ENCODE measurements at regions not wholly inside any gene's neighbourhood (a gene's known extent, or its start where the extent isn't known, plus 50 kb on each side); places are given as distances from the start of the nearest gene placed in this dataset.

DNA sequence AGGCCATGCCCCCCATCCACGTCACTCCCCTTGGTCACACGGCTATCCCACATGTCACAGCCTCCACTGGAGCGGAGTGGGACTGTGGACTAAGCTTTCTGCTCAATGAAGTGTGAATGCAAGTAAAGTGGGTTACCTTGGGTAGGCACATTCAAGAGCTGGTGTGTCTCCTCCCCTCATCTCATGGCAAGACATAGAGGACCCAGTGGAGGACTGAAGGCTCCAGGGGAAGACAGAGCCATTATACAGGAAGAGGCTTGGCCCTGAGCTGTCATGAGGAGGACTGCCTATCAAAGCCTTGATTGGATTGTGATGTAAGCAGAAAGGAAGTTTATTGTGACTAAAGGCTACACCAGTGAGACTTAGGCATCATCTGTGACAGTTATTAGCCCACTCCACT, 129.2 kb upstream of the CCL2 start:
- no peaks in the 10 kb centered on the region for H3K9me3 ChIP-seq (ENCODE audit: control insufficient read depth in 4 of 4, insufficient read depth in 3 of 4, low read length in 3 of 4)
- H3K9ac ChIP-seq (ENCODE audit: insufficient read depth in 1 of 2, low read length in 2 of 2): no peak overlapping the region
- H3K4me1 ChIP-seq (ENCODE audit: control insufficient read depth in 5 of 5, insufficient read depth in 5 of 5, low read length in 5 of 5): no peaks in the 10 kb centered on the region
- no peak for ATAC-seq (ENCODE audit: insufficient read depth, low FRiP score)
- H3K4me3 ChIP-seq: no peak overlapping the region
- peaks cover 0 to 9% (median 0%) of the 10 kb centered on the region in 3 donors for H3K27me3 ChIP-seq (ENCODE audit: control insufficient read depth in 3 of 3, insufficient read depth in 3 of 3, low read length in 2 of 3)
- WGBS, 2 donors: 88 to 95% methylated on average over 3 of the region's 3 CpGs
- TF ChIP-seq, protein P1, sequence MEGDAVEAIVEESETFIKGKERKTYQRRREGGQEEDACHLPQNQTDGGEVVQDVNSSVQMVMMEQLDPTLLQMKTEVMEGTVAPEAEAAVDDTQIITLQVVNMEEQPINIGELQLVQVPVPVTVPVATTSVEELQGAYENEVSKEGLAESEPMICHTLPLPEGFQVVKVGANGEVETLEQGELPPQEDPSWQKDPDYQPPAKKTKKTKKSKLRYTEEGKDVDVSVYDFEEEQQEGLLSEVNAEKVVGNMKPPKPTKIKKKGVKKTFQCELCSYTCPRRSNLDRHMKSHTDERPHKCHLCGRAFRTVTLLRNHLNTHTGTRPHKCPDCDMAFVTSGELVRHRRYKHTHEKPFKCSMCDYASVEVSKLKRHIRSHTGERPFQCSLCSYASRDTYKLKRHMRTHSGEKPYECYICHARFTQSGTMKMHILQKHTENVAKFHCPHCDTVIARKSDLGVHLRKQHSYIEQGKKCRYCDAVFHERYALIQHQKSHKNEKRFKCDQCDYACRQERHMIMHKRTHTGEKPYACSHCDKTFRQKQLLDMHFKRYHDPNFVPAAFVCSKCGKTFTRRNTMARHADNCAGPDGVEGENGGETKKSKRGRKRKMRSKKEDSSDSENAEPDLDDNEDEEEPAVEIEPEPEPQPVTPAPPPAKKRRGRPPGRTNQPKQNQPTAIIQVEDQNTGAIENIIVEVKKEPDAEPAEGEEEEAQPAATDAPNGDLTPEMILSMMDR (IDR thresholded peaks at IDR 0.05; ENCODE audit: control extremely low read depth, extremely low read depth): no peak
- H3K27ac ChIP-seq (ENCODE audit: low read depth in 1 of 2, low read length in 1 of 2): no peak overlapping the region
- H3K36me3 ChIP-seq (ENCODE audit: control insufficient read depth in 4 of 4, insufficient read depth in 4 of 4, low read length in 4 of 4): no peaks in the 10 kb centered on the region
- DNase-seq: no peak

- Histone ChIP-seq H3K4me1 (ENCODE audit: control insufficient read depth in 5 of 5, insufficient read depth in 5 of 5, low read length in 5 of 5) (no peaks in the 10 kb centered on the region), H3K9ac (ENCODE audit: insufficient read depth in 1 of 2, low read length in 2 of 2) (no peak overlapping the region), H3K27me3 (ENCODE audit: control insufficient read depth in 3 of 3, insufficient read depth in 3 of 3, low read length in 2 of 3) (peaks cover 0 to 9% (median 0%) of the 10 kb centered on the region in 3 donors), H3K36me3 (ENCODE audit: control insufficient read depth in 4 of 4, insufficient read depth in 4 of 4, low read length in 4 of 4) (no peaks in the 10 kb centered on the region), H3K27ac (ENCODE audit: low read depth in 1 of 2, low read length in 1 of 2) (no peak overlapping the region), H3K9me3 (ENCODE audit: control insufficient read depth in 4 of 4, insufficient read depth in 3 of 4, low read length in 3 of 4) (no peaks in the 10 kb centered on the region), H3K4me3 (no peak overlapping the region)
- DNase-seq (no peak), ATAC-seq (ENCODE audit: insufficient read depth, low FRiP score) (no peak)
- TF ChIP-seq, protein P1 (IDR thresholded peaks at IDR 0.05; ENCODE audit: control extremely low read depth, extremely low read depth): no peak
- 83 to 91% methylated on average over 7 of the region's 7 CpGs for WGBS, 2 donors
Measured at GRCh38 chr17:34126496-34126895, 128.6 kb upstream of the CCL2 start.

- TF ChIP-seq, protein P1 (IDR thresholded peaks at IDR 0.05; ENCODE audit: control extremely low read depth, extremely low read depth): no peak
- H3K4me1 ChIP-seq (ENCODE audit: control insufficient read depth in 5 of 5, insufficient read depth in 5 of 5, low read length in 5 of 5): no peaks in the 10 kb centered on the region
- H3K36me3 ChIP-seq (ENCODE audit: control insufficient read depth in 4 of 4, insufficient read depth in 4 of 4, low read length in 4 of 4): no peaks in the 10 kb centered on the region
- no peak overlapping the region for H3K9ac ChIP-seq (ENCODE audit: insufficient read depth in 1 of 2, low read length in 2 of 2)
- DNase-seq (no peak), ATAC-seq (ENCODE audit: insufficient read depth, low FRiP score) (no peak)
- H3K4me3 ChIP-seq: no peak overlapping the region
- no peaks in the 10 kb centered on the region for H3K9me3 ChIP-seq (ENCODE audit: control insufficient read depth in 4 of 4, insufficient read depth in 3 of 4, low read length in 3 of 4)
- WGBS, 2 donors: 58 to 72% methylated on average over 3 of the region's 3 CpGs
- H3K27me3 ChIP-seq (ENCODE audit: control insufficient read depth in 3 of 3, insufficient read depth in 3 of 3, low read length in 2 of 3): peaks cover 0 to 9% (median 0%) of the 10 kb centered on the region in 3 donors
- H3K27ac ChIP-seq (ENCODE audit: low read depth in 1 of 2, low read length in 1 of 2): no peak overlapping the region
Measured at GRCh38 chr17:34126965-34127364, 128.1 kb upstream of the CCL2 start.

- no peak overlapping the region for H3K9ac ChIP-seq (ENCODE audit: insufficient read depth in 1 of 2, low read length in 2 of 2)
- H3K27me3 ChIP-seq (ENCODE audit: control insufficient read depth in 3 of 3, insufficient read depth in 3 of 3, low read length in 2 of 3): peaks cover 0 to 5% (median 0%) of the 10 kb centered on the region in 3 donors
- no peaks in the 10 kb centered on the region for H3K9me3 ChIP-seq (ENCODE audit: control insufficient read depth in 4 of 4, insufficient read depth in 3 of 4, low read length in 3 of 4)
- ATAC-seq (ENCODE audit: insufficient read depth, low FRiP score) (no peak), DNase-seq (no peak)
- 66 to 73% methylated on average over 2 of the region's 2 CpGs for WGBS, 2 donors
- H3K4me1 ChIP-seq (ENCODE audit: control insufficient read depth in 5 of 5, insufficient read depth in 5 of 5, low read length in 5 of 5): peaks cover 0 to 2% (median 0%) of the 10 kb centered on the region in 5 donors
- no peak overlapping the region for H3K27ac ChIP-seq (ENCODE audit: low read depth in 1 of 2, low read length in 1 of 2)
- H3K36me3 ChIP-seq (ENCODE audit: control insufficient read depth in 4 of 4, insufficient read depth in 4 of 4, low read length in 4 of 4): no peaks in the 10 kb centered on the region
- TF ChIP-seq, protein P1 (IDR thresholded peaks at IDR 0.05; ENCODE audit: control extremely low read depth, extremely low read depth): no peak
- H3K4me3 ChIP-seq: no peak overlapping the region
Measured at GRCh38 chr17:34130544-34130943, 124.5 kb upstream of the CCL2 start.

Measured in lung (tissue), 11 donors.